NCI-H748 (cell line): ENCODE measurements at regions not wholly inside any gene's neighbourhood (a gene's known extent, or its start where the extent isn't known, plus 50 kb on each side); places are given as distances from the start of the nearest gene placed in this dataset.
"Not testable (repeated sequence)": the region's sequence is repeated elsewhere in the genome, so short reads cannot be mapped to it uniquely, and the experiment has no call there.

Source experiments
- DNase-seq: peaks from one replicate; lab custom pipeline; 2025; ENCODE audit not compliant: unreplicated experiment; lab: John Stamatoyannopoulos, UW

- no peak for DNase-seq
Measured at GRCh38 chr2:242001853-242002252, 132.3 kb downstream of the RTP5 start.

GRCh38 chr2:242002944-242003343 is 133.4 kb downstream of the RTP5 start:
- DNase-seq = no peak

- DNase-seq = no peak
Measured at GRCh38 chr2:242004223-242004901, 134.8 kb downstream of the RTP5 start.

GRCh38 chr2:242004902-242005230 is 135.3 kb downstream of the RTP5 start:
- no peak for DNase-seq

- DNase-seq = not testable (repeated sequence)
Measured at GRCh38 chr2:242006091-242006634, 136.6 kb downstream of the RTP5 start.

- not testable (repeated sequence) for DNase-seq
Measured at GRCh38 chr2:242008908-242009307, 139.4 kb downstream of the RTP5 start.

- DNase-seq = not testable (repeated sequence)
Measured at GRCh38 chr2:242009846-242010245, 140.3 kb downstream of the RTP5 start.

GRCh38 chr2:242010252-242011166 is 141.0 kb downstream of the RTP5 start:
- not testable (repeated sequence) for DNase-seq

- DNase-seq = no peak
Measured at GRCh38 chr2:242011167-242011513, 141.6 kb downstream of the RTP5 start.

GRCh38 chr2:242011516-242011915 is 142.0 kb downstream of the RTP5 start:
- no peak for DNase-seq

- DNase-seq = no peak
Measured at GRCh38 chr2:242011991-242012764, 142.6 kb downstream of the RTP5 start.

- no peak for DNase-seq
Measured at GRCh38 chr2:242012956-242013764, 143.6 kb downstream of the RTP5 start.

GRCh38 chr2:242013771-242014170 is 144.2 kb downstream of the RTP5 start:
- no peak for DNase-seq

GRCh38 chr2:242015108-242016065 is 145.9 kb downstream of the RTP5 start:
- DNase-seq = no peak

- no peak for DNase-seq
Measured at GRCh38 chr2:242017086-242017485, 147.6 kb downstream of the RTP5 start.

- not testable (repeated sequence) for DNase-seq
Measured at GRCh38 chr2:242018416-242018815, 148.9 kb downstream of the RTP5 start.

- DNase-seq = no peak
Measured at GRCh38 chr2:242019344-242019743, 149.8 kb downstream of the RTP5 start.

GRCh38 chr2:242020196-242021004 is 150.9 kb downstream of the RTP5 start:
- DNase-seq = peak; percentile 64
